Nephron (organoid): ENCODE measurements at regions not wholly inside any gene's neighbourhood (a gene's known extent, or its start where the extent isn't known, plus 50 kb on each side); places are given as distances from the start of the nearest gene placed in this dataset.

Experiments used
- H3K27ac Mint-ChIP-seq, 3 experiments: 2 replicates each; pipeline ENCODE4 v1.8.0; 2020; ENCODE audit warnings: mixed read lengths in 3 of 3, mild to moderate bottlenecking in 2 of 3, moderate library complexity in 1 of 3
- H3K27me3 Mint-ChIP-seq: 2 replicates; pipeline ENCODE4 v1.8.0; 2021; ENCODE audit warnings: low read depth, mild to moderate bottlenecking, moderate library complexity, mixed read lengths
- H3K36me3 Mint-ChIP-seq: 2 replicates; pipeline ENCODE4 v1.8.0; 2020; ENCODE audit warnings: low read depth, mixed read lengths
- H3K4me1 Mint-ChIP-seq: 2 replicates; pipeline ENCODE4 v1.8.0; 2020; ENCODE audit warnings: mixed read lengths
- H3K4me3 Mint-ChIP-seq, 3 experiments: 2 replicates each; pipeline ENCODE4 v1.8.0; 2020; ENCODE audit warnings: mild to moderate bottlenecking in 3 of 3, mixed read lengths in 3 of 3, moderate library complexity in 2 of 3
- H3K9me3 Mint-ChIP-seq: 2 replicates; pipeline ENCODE4 v1.8.0; 2020; ENCODE audit warnings: mixed read lengths
- CTCF ChIP-seq, 3 experiments: fragments of 200-600 bp; sonication (generic); IDR thresholded peaks; one replicate each; pipeline ENCODE4 v1.5.0; 2021; ENCODE audit warnings: antibody characterized with exemption in 3 of 3; ENCODE audit not compliant: unreplicated experiment in 3 of 3

GRCh38 chr2:16328521-16329190 lies 337.0 kb downstream of the CYRIA start:
- H3K4me3 Mint-ChIP-seq, result no peak overlapping the region
- H3K27ac Mint-ChIP-seq, result peak overlapping the region in 1 of 3 experiments; percentile 31
- no peaks in the 10 kb centered on the region for H3K9me3 Mint-ChIP-seq
- H3K27me3 Mint-ChIP-seq, result peaks cover 4% of the 10 kb centered on the region
- TF ChIP-seq CTCF (IDR thresholded peaks at IDR 0.05; ENCODE audit: unreplicated experiment in 3 of 3), result no peak
- H3K4me1 Mint-ChIP-seq, result peaks cover 60% of the 10 kb centered on the region
- H3K36me3 Mint-ChIP-seq, result no peaks in the 10 kb centered on the region

- Mint-ChIP-seq H3K27ac (peak overlapping the region in 2 of 3 experiments; percentile 5 to 42), H3K4me1 (peaks cover 47% of the 10 kb centered on the region), H3K27me3 (peaks cover 9% of the 10 kb centered on the region), H3K36me3 (no peaks in the 10 kb centered on the region), H3K4me3 (no peak overlapping the region), H3K9me3 (no peaks in the 10 kb centered on the region)
- no peak for TF ChIP-seq CTCF (IDR thresholded peaks at IDR 0.05; ENCODE audit: unreplicated experiment in 3 of 3)
These were observed 338.3 kb downstream of the CYRIA start for GRCh38 chr2:16327326-16327725.

GRCh38 chr2:16326711-16327300 lies 338.8 kb downstream of the CYRIA start:
- Mint-ChIP-seq H3K9me3 (no peaks in the 10 kb centered on the region), H3K4me1 (peaks cover 45% of the 10 kb centered on the region), H3K36me3 (no peaks in the 10 kb centered on the region), H3K27me3 (peaks cover 12% of the 10 kb centered on the region), H3K27ac (peak overlapping the region in 2 of 3 experiments; percentile 26 to 42), H3K4me3 (no peak overlapping the region)
- TF ChIP-seq CTCF (IDR thresholded peaks at IDR 0.05; ENCODE audit: unreplicated experiment in 3 of 3), result no peak

GRCh38 chr2:16325976-16326510 lies 339.6 kb downstream of the CYRIA start:
- Mint-ChIP-seq H3K36me3 (no peaks in the 10 kb centered on the region), H3K27me3 (peaks cover 12% of the 10 kb centered on the region), H3K27ac (no peak overlapping the region), H3K4me3 (no peak overlapping the region), H3K4me1 (peaks cover 37% of the 10 kb centered on the region), H3K9me3 (no peaks in the 10 kb centered on the region)
- no peak for TF ChIP-seq CTCF (IDR thresholded peaks at IDR 0.05; ENCODE audit: unreplicated experiment in 3 of 3)

GRCh38 chr2:16325016-16325975 lies 340.3 kb downstream of the CYRIA start:
- no peak overlapping the region for H3K27ac Mint-ChIP-seq
- peaks cover 34% of the 10 kb centered on the region for H3K4me1 Mint-ChIP-seq
- no peak for TF ChIP-seq CTCF (IDR thresholded peaks at IDR 0.05; ENCODE audit: unreplicated experiment in 3 of 3)
- no peak overlapping the region for H3K4me3 Mint-ChIP-seq
- peaks cover 8% of the 10 kb centered on the region for H3K27me3 Mint-ChIP-seq
- no peaks in the 10 kb centered on the region for H3K9me3 Mint-ChIP-seq
- no peaks in the 10 kb centered on the region for H3K36me3 Mint-ChIP-seq
